H9 (cell line): ENCODE measurements at regions not wholly inside any gene's neighbourhood (a gene's known extent, or its start where the extent isn't known, plus 50 kb on each side); places are given as distances from the start of the nearest gene placed in this dataset.

Source experiments
- DNase-seq: peaks from one replicate; pipeline ENCODE4 v3.0.0-alpha.2; 2017
- H2AFZ ChIP-seq: one replicate; pipeline ENCODE4 v1.6.1; 2013; ENCODE audit warnings: mild to moderate bottlenecking, low read length, control low read depth, moderate library complexity
- H2AK5ac ChIP-seq: 2 replicates; pipeline ENCODE4 v1.6.1; 2013; ENCODE audit warnings: low read length, control low read depth, mixed read lengths; ENCODE audit not compliant: insufficient read length
- H2BK120ac ChIP-seq: one replicate; pipeline ENCODE4 v1.6.1; 2013; ENCODE audit warnings: low read depth, mild to moderate bottlenecking, low read length, control low read depth, inconsistent platforms; ENCODE audit not compliant: poor library complexity, severe bottlenecking
- H2BK12ac ChIP-seq: 2 replicates; pipeline ENCODE4 v1.6.1; 2013; ENCODE audit warnings: low read length, control low read depth, mixed read lengths, low read depth; ENCODE audit not compliant: insufficient read length
- H2BK15ac ChIP-seq: 2 replicates; pipeline ENCODE4 v1.6.1; 2013; ENCODE audit warnings: low read depth, low read length, control low read depth
- H2BK20ac ChIP-seq: one replicate; pipeline ENCODE4 v1.6.1; 2013; ENCODE audit warnings: low read depth, mild to moderate bottlenecking, low read length, control low read depth, inconsistent platforms; ENCODE audit not compliant: poor library complexity, severe bottlenecking
- H2BK5ac ChIP-seq: 2 replicates; pipeline ENCODE4 v1.6.1; 2013; ENCODE audit warnings: low read length, control low read depth, mixed read lengths; ENCODE audit not compliant: insufficient read length
- H3K14ac ChIP-seq: 2 replicates; pipeline ENCODE4 v1.6.1; 2013; ENCODE audit warnings: low read length, control low read depth; ENCODE audit not compliant: insufficient read depth
- H3K18ac ChIP-seq: 2 replicates; pipeline ENCODE4 v1.6.1; 2013; ENCODE audit warnings: low read depth, mild to moderate bottlenecking, mixed read lengths, low read length, control low read depth; ENCODE audit not compliant: insufficient read length
- H3K23ac ChIP-seq: 2 replicates; pipeline ENCODE4 v1.6.1; 2013; ENCODE audit warnings: low read length, control low read depth, mixed read lengths, low read depth; ENCODE audit not compliant: insufficient read length
- H3K23me2 ChIP-seq: 2 replicates; pipeline ENCODE4 v1.6.1; 2013; ENCODE audit warnings: low read depth, mild to moderate bottlenecking, mixed read lengths, low read length, control low read depth; ENCODE audit not compliant: insufficient read length, poor library complexity, severe bottlenecking
- H3K27ac ChIP-seq: 2 replicates; pipeline ENCODE4 v1.5.1; 2013; ENCODE audit warnings: low read length, control low read depth, mixed read lengths, low read depth; ENCODE audit not compliant: insufficient read length
- H3K27me3 ChIP-seq: 2 replicates; pipeline ENCODE4 v1.6.1; 2013; ENCODE audit warnings: low read length, control low read depth, inconsistent platforms; ENCODE audit not compliant: insufficient read depth
- H3K4ac ChIP-seq: 2 replicates; pipeline ENCODE4 v1.6.1; 2013; ENCODE audit warnings: low read depth, mild to moderate bottlenecking, control low read depth, inconsistent platforms, low read length, moderate library complexity
- H3K4me1 ChIP-seq: 2 replicates; pipeline ENCODE4 v1.6.1; 2013; ENCODE audit warnings: low read length, control low read depth, inconsistent platforms; ENCODE audit not compliant: insufficient read depth
- H3K4me2 ChIP-seq: 2 replicates; pipeline ENCODE4 v1.6.1; 2013; ENCODE audit warnings: low read length, control low read depth, mixed read lengths; ENCODE audit not compliant: insufficient read length, insufficient read depth
- H3K56ac ChIP-seq: 2 replicates; pipeline ENCODE4 v1.6.1; 2013; ENCODE audit warnings: low read depth, mild to moderate bottlenecking, mixed read lengths, low read length, control low read depth; ENCODE audit not compliant: insufficient read length
- H3K79me1 ChIP-seq: 2 replicates; pipeline ENCODE4 v1.6.1; 2013; ENCODE audit warnings: low read depth, mild to moderate bottlenecking, moderate library complexity, low read length, control low read depth, inconsistent platforms; ENCODE audit not compliant: insufficient read depth, poor library complexity, severe bottlenecking
- H3K79me2 ChIP-seq: 2 replicates; pipeline ENCODE4 v1.6.1; 2013; ENCODE audit warnings: low read length, control low read depth, inconsistent platforms; ENCODE audit not compliant: insufficient read depth
- H3K9ac ChIP-seq: 2 replicates; pipeline ENCODE4 v1.6.1; 2013; ENCODE audit warnings: low read length, control low read depth, mixed read lengths; ENCODE audit not compliant: insufficient read length; ENCODE audit errors: extremely low read depth
- H3K9me3 ChIP-seq: one replicate; pipeline ENCODE4 v1.6.1; 2013; ENCODE audit warnings: low read depth, low read length, inconsistent platforms; ENCODE audit not compliant: control insufficient read depth
- H3T11ph ChIP-seq: one replicate; pipeline ENCODE4 v1.6.1; 2013; ENCODE audit warnings: mild to moderate bottlenecking, low read length, control low read depth, inconsistent platforms
- H4K20me1 ChIP-seq: one replicate; pipeline ENCODE4 v1.6.1; 2013; ENCODE audit not compliant: control insufficient read depth, insufficient read length, insufficient read depth
- H4K5ac ChIP-seq: 2 replicates; pipeline ENCODE4 v1.6.1; 2013; ENCODE audit warnings: low read depth, mild to moderate bottlenecking, mixed read lengths, low read length, control low read depth; ENCODE audit not compliant: insufficient read length
- H4K8ac ChIP-seq: replicated peaks from 2 replicates; pipeline ENCODE4 v1.6.1; 2013; ENCODE audit warnings: low read length, control low read depth, mixed read lengths, low read depth; ENCODE audit not compliant: insufficient read length
- H4K91ac ChIP-seq: 2 replicates; pipeline ENCODE4 v1.6.1; 2013; ENCODE audit warnings: low read depth, mild to moderate bottlenecking, moderate library complexity, mixed read lengths, low read length, control low read depth; ENCODE audit not compliant: insufficient read length
- H3K27ac Mint-ChIP-seq, 3 experiments: 2 replicates in 2 of 3; 3 replicates in 1 of 3; pipeline ENCODE4 v1.8.0; 2020 to 2021; ENCODE audit warnings: mixed read lengths in 3 of 3, mild to moderate bottlenecking in 1 of 3, moderate library complexity in 1 of 3
- H3K27me3 Mint-ChIP-seq: 2 replicates; pipeline ENCODE4 v1.8.0; 2021; ENCODE audit warnings: low read depth, mild to moderate bottlenecking, moderate library complexity, mixed read lengths
- H3K36me3 Mint-ChIP-seq, 3 experiments: 2 replicates in 2 of 3; 3 replicates in 1 of 3; pipeline ENCODE4 v1.8.0; 2020 to 2021; ENCODE audit warnings: low read depth in 3 of 3, mixed read lengths in 3 of 3; ENCODE audit not compliant: insufficient read depth in 1 of 3
- H3K4me1 Mint-ChIP-seq, 2 experiments: 2 replicates each; pipeline ENCODE4 v1.8.0; 2020; ENCODE audit warnings: mixed read lengths in 2 of 2
- H3K4me3 Mint-ChIP-seq, 2 experiments: 2 replicates in 1 of 2; 3 replicates in 1 of 2; pipeline ENCODE4 v1.8.0; 2020 to 2021; ENCODE audit warnings: mild to moderate bottlenecking in 2 of 2, mixed read lengths in 2 of 2, moderate library complexity in 1 of 2
- H3K9me3 Mint-ChIP-seq, 2 experiments: 2 replicates in 1 of 2; 3 replicates in 1 of 2; pipeline ENCODE4 v1.8.0; 2020; ENCODE audit warnings: mild to moderate bottlenecking in 2 of 2, mixed read lengths in 2 of 2, moderate library complexity in 1 of 2
- CTCF ChIP-seq: fragments of 200-600 bp; sonication (generic); conservative IDR thresholded peaks from 3 replicates; pipeline ENCODE4 v1.8.0; 2021; ENCODE audit warnings: antibody characterized with exemption, mild to moderate bottlenecking
- WGBS: extraction: QIAGEN DNeasy Blood & Tissue Kit; methylation state at CpG from one replicate; pipeline ENCODE4 v1.1.7; 2013; ENCODE audit warnings: missing lambda C conversion rate, low lambda C conversion rate, mixed read lengths; ENCODE audit not compliant: insufficient read length; ENCODE audit errors: extremely low coverage; 5-methylcytosine and 5-hydroxymethylcytosine counted together

GRCh38 chr1:5318143-5318816, 663.9 kb downstream of the AJAP1 start:
- no peak overlapping the region for H2BK120ac ChIP-seq
- H3K9ac ChIP-seq: no peak overlapping the region
- DNase-seq: no peak
- no peak for TF ChIP-seq CTCF
- H3K23ac ChIP-seq: no peak overlapping the region
- H3K79me1 ChIP-seq: no peaks in the 10 kb centered on the region
- no peaks in the 10 kb centered on the region for H3K79me2 ChIP-seq
- H4K20me1 ChIP-seq: no peaks in the 10 kb centered on the region
- no peak overlapping the region for H2BK12ac ChIP-seq
- no peak overlapping the region for H4K8ac ChIP-seq
- no peak overlapping the region for H4K5ac ChIP-seq
- H3K18ac ChIP-seq: no peak overlapping the region
- Mint-ChIP-seq H3K4me1 (no peaks in the 10 kb centered on the region), H3K9me3 (peaks cover 0 to 1% of the 10 kb centered on the region in 2 experiments; a peak in 3 of 5 replicates), H3K27me3 (peaks cover 35% of the 10 kb centered on the region), H3K4me3 (no peak overlapping the region), H3K36me3 (no peaks in the 10 kb centered on the region), H3K27ac (no peak overlapping the region)
- H2BK20ac ChIP-seq: no peak overlapping the region
- WGBS: no CpG with 5 or more reads among the region's 15 CpGs
- no peak overlapping the region for H2BK5ac ChIP-seq
- no peaks in the 10 kb centered on the region for H3K27me3 ChIP-seq
- H2AFZ ChIP-seq: no peak overlapping the region
- no peak overlapping the region for H2BK15ac ChIP-seq
- no peak overlapping the region for H3T11ph ChIP-seq
- H2AK5ac ChIP-seq: no peak overlapping the region
- H3K56ac ChIP-seq: no peak overlapping the region
- no peak overlapping the region for H3K14ac ChIP-seq
- H3K4me1 ChIP-seq: no peaks in the 10 kb centered on the region
- H3K4me2 ChIP-seq: no peak overlapping the region
- no peak overlapping the region for H4K91ac ChIP-seq
- no peak overlapping the region for H3K4ac ChIP-seq
- no peaks in the 10 kb centered on the region for H3K23me2 ChIP-seq
- no peak overlapping the region for H3K27ac ChIP-seq
- H3K9me3 ChIP-seq: no peaks in the 10 kb centered on the region
